ENCODE measurements at regions not wholly inside any gene's neighbourhood (a gene's known extent, or its start where the extent isn't known, plus 50 kb on each side); places are given as distances from the start of the nearest gene placed in this dataset.

DNA sequence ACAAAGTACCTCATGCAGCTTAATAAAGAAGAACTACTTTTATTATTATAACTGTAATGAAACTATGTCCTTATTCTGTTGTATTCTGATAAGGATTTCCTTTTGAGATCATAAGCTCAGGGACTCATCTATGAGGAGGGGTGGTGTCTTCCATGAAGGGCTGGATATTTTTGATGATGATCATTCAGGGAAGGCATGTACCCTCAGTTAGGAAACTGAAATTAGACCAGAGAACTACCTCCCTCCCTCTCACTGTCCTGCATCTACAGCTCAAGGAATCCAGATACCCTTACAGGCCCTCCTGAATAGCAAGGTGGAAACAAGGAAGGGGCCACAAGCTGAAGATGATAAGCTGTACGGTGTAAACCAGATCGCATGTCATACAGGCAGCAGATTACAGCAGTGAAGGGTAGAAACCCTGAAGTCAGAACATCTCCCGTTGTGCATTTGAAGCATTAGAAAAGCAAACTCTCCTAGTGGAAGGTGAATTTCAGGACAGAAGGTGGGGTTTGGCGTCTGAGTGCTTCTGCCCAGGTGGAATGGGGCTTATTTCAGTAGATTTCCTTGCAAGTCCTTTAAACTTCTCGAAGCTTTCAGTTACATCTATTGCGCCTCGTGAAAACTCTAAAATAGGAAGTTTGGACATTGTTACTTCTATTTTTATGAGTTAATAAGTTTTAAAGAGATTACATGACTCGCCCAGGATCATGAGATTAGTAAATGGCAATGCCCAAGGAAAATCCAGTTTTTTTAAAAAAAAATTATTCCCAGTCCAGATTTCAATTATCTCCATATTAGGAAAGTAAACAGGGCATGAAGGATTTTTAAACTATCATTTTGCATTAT is 101.1 kb upstream of the HNRNPU start:
- no peak for TF ChIP-seq EGR1 (IDR thresholded peaks at IDR 0.05)
- TF ChIP-seq, protein P1, sequence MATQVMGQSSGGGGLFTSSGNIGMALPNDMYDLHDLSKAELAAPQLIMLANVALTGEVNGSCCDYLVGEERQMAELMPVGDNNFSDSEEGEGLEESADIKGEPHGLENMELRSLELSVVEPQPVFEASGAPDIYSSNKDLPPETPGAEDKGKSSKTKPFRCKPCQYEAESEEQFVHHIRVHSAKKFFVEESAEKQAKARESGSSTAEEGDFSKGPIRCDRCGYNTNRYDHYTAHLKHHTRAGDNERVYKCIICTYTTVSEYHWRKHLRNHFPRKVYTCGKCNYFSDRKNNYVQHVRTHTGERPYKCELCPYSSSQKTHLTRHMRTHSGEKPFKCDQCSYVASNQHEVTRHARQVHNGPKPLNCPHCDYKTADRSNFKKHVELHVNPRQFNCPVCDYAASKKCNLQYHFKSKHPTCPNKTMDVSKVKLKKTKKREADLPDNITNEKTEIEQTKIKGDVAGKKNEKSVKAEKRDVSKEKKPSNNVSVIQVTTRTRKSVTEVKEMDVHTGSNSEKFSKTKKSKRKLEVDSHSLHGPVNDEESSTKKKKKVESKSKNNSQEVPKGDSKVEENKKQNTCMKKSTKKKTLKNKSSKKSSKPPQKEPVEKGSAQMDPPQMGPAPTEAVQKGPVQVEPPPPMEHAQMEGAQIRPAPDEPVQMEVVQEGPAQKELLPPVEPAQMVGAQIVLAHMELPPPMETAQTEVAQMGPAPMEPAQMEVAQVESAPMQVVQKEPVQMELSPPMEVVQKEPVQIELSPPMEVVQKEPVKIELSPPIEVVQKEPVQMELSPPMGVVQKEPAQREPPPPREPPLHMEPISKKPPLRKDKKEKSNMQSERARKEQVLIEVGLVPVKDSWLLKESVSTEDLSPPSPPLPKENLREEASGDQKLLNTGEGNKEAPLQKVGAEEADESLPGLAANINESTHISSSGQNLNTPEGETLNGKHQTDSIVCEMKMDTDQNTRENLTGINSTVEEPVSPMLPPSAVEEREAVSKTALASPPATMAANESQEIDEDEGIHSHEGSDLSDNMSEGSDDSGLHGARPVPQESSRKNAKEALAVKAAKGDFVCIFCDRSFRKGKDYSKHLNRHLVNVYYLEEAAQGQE (IDR thresholded peaks at IDR 0.05; ENCODE audit: low read depth): no peak
- TF ChIP-seq, protein P2, sequence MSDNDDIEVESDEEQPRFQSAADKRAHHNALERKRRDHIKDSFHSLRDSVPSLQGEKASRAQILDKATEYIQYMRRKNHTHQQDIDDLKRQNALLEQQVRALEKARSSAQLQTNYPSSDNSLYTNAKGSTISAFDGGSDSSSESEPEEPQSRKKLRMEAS (IDR thresholded peaks at IDR 0.05): no peak

All from Ishikawa (cell line).